ENCODE measurements at regions not wholly inside any gene's neighbourhood (a gene's known extent, or its start where the extent isn't known, plus 50 kb on each side); places are given as distances from the start of the nearest gene placed in this dataset.

DNA sequence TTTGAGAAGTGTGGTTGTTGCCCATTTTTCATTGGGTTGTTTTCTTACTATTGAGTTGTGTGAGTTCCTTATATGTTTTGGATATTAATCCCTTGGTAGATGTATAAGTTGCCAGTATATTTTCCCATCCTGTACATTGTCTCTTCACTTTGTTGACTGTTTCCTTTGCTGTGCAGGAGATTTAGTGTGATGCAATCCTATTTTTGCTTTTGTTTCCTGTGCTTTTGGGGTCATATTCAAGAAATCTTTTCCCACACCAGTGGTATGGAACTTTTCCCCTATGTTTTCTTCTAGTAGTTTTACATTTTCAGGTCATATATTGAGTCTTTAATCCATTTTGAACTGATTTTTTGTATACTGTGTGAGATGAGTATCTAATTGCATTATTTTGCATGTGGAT is 92.8 kb downstream of the PTHLH start:
- TF ChIP-seq, protein P1, sequence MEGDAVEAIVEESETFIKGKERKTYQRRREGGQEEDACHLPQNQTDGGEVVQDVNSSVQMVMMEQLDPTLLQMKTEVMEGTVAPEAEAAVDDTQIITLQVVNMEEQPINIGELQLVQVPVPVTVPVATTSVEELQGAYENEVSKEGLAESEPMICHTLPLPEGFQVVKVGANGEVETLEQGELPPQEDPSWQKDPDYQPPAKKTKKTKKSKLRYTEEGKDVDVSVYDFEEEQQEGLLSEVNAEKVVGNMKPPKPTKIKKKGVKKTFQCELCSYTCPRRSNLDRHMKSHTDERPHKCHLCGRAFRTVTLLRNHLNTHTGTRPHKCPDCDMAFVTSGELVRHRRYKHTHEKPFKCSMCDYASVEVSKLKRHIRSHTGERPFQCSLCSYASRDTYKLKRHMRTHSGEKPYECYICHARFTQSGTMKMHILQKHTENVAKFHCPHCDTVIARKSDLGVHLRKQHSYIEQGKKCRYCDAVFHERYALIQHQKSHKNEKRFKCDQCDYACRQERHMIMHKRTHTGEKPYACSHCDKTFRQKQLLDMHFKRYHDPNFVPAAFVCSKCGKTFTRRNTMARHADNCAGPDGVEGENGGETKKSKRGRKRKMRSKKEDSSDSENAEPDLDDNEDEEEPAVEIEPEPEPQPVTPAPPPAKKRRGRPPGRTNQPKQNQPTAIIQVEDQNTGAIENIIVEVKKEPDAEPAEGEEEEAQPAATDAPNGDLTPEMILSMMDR (conservative IDR thresholded peaks at IDR 0.05; ENCODE audit: low read length): no peak
- no peak for TF ChIP-seq EZH2phosphoT487 (IDR thresholded peaks at IDR 0.05; ENCODE audit: borderline replicate concordance, low read depth, low read length)

All from OCI-LY7 (cell line).